ENCODE measurements at regions not wholly inside any gene's neighbourhood (a gene's known extent, or its start where the extent isn't known, plus 50 kb on each side); places are given as distances from the start of the nearest gene placed in this dataset.

DNA sequence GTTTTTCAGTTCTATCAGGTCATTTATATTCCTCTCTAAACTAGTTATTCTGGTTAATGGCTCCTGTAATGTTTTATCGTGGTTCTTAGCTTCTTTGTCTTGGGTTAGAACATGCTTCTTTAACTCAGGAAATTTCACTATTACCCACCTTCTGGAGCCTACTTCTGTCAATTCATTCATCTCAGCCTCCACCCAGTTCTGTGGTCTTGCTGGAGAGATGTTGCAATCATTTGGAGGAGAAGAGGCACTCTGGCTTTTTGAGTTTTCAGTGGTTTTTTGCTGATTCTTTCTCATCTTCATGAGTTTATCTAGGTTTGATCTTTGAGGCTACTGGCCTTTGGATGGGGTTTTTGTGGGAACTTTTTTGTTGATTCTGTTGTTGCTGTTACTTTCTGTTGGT, 213.0 kb downstream of the BRINP2 start:
- CTCF ChIA-PET, result no interaction called here
- POLR2A ChIA-PET, result no interaction called here
- TF ChIP-seq, protein P1, sequence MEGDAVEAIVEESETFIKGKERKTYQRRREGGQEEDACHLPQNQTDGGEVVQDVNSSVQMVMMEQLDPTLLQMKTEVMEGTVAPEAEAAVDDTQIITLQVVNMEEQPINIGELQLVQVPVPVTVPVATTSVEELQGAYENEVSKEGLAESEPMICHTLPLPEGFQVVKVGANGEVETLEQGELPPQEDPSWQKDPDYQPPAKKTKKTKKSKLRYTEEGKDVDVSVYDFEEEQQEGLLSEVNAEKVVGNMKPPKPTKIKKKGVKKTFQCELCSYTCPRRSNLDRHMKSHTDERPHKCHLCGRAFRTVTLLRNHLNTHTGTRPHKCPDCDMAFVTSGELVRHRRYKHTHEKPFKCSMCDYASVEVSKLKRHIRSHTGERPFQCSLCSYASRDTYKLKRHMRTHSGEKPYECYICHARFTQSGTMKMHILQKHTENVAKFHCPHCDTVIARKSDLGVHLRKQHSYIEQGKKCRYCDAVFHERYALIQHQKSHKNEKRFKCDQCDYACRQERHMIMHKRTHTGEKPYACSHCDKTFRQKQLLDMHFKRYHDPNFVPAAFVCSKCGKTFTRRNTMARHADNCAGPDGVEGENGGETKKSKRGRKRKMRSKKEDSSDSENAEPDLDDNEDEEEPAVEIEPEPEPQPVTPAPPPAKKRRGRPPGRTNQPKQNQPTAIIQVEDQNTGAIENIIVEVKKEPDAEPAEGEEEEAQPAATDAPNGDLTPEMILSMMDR (IDR thresholded peaks at IDR 0.05; ENCODE audit: control extremely low read depth, extremely low read depth, low read depth, missing control alignments), result no peak
- DNase-seq (ENCODE audit: extremely low spot score), result no peak

DNA sequence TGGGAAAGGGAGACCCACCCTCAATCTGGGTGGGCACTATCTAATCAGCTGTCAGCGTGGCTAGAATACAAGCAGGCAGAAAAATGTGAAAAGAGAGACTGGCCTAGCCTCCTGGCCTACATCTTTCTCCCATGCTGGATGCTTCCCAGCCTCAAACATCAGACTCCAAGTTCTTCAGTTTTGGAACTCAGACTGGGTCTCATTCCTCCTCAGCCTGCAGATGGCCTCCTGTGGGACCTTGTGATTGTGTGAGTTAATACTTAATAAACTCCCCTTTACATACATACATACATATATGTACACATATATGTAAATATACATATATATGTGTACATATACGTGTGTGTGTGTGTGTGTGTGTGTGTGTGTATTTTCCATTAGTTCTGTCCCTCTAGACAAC, 207.1 kb downstream of the BRINP2 start:
- CTCF ChIA-PET, result interaction anchor here (1.1 to 1.8 kb wide), 2 partner anchors 21 to 23 kb away, joined by 3 to 4 read pairs; no protein-coding TSS in a partner anchor
- no peak for DNase-seq (ENCODE audit: extremely low spot score)
- POLR2A ChIA-PET, result no interaction called here
- TF ChIP-seq, protein P1 (IDR thresholded peaks at IDR 0.05; ENCODE audit: control extremely low read depth, extremely low read depth, low read depth, missing control alignments), result no peak

DNA sequence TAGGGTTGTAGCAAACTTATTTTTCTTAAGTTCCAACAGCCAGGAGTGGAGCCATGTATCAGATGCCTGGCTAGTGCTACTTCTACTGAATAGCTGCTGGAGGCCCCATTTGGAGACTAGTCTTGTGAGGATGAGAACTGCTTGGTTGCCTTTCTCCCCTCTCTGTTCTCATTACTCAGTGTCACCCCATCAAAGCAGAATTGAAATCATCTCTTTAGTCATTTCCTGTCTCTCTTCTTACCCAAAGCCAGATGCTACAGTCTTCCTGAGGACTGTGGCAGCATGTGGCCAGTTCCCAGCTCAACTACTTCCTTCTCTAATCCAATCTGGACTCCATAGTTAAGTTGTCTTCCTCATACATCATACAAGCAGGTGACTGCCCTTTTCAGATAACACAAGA, 197.5 kb downstream of the BRINP2 start:
- no peak for DNase-seq (ENCODE audit: extremely low spot score)
- POLR2A ChIA-PET, result no interaction called here
- CTCF ChIA-PET, result interaction anchor here (0.9 to 3.7 kb wide), 3 partner anchors 13 to 34 kb away, joined by 3 to 26 read pairs (median 4); no protein-coding TSS in a partner anchor
- TF ChIP-seq, protein P1 (IDR thresholded peaks at IDR 0.05; ENCODE audit: control extremely low read depth, extremely low read depth, low read depth, missing control alignments), result no peak

DNA sequence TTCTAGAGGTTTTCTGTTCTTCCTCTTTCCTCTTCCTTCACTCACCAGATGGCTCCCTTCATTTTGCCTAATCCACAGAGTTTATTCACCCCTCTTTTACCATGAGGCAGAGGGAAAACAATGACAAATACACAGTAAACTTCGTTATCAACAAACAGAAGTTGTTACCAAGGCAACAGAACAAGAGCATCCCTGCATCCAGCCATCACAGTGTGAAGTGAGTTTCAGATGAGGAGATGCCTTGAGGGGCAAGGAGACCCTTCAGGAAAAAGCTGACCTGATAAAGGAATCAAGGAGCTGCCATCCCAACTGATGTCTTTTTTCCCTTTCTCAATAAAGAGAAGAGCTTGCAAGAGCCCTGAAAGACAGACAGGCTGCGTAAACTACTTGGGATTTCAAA, 195.3 kb downstream of the BRINP2 start:
- POLR2A ChIA-PET, result no interaction called here
- TF ChIP-seq, protein P1 (IDR thresholded peaks at IDR 0.05; ENCODE audit: control extremely low read depth, extremely low read depth, low read depth, missing control alignments), result no peak
- no peak for DNase-seq (ENCODE audit: extremely low spot score)
- CTCF ChIA-PET, result interaction anchor here (0.7 to 3.7 kb wide), 3 partner anchors 11 to 31 kb away, joined by 3 to 26 read pairs (median 4); no protein-coding TSS in a partner anchor

DNA sequence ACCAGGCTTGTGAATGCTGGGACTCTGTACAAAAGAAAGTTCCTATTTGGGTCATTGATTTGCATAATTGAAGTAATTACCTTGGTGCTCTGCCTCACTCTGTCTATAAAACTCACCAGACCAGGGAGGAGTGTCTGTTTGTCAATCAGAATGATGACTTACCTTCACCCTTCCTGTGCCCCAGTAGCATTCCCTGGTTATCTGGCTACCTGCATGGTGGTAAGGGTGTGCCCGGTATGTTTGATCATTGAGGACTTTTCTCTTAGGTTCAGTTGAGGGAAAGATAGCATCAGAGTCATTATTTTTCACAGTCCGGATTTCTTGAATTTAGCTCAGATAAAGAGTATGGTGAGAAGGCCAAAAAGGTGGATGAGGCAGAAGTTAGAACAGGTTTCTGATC, 190.0 kb downstream of the BRINP2 start:
- DNase-seq (ENCODE audit: extremely low spot score), result no peak
- ChIA-PET POLR2A (no interaction called here), CTCF (interaction anchor here (0.9 kb wide), 1 partner anchor 12 kb away, joined by 3 read pairs; no protein-coding TSS in a partner anchor)
- TF ChIP-seq, protein P1 (IDR thresholded peaks at IDR 0.05; ENCODE audit: control extremely low read depth, extremely low read depth, low read depth, missing control alignments), result no peak

DNA sequence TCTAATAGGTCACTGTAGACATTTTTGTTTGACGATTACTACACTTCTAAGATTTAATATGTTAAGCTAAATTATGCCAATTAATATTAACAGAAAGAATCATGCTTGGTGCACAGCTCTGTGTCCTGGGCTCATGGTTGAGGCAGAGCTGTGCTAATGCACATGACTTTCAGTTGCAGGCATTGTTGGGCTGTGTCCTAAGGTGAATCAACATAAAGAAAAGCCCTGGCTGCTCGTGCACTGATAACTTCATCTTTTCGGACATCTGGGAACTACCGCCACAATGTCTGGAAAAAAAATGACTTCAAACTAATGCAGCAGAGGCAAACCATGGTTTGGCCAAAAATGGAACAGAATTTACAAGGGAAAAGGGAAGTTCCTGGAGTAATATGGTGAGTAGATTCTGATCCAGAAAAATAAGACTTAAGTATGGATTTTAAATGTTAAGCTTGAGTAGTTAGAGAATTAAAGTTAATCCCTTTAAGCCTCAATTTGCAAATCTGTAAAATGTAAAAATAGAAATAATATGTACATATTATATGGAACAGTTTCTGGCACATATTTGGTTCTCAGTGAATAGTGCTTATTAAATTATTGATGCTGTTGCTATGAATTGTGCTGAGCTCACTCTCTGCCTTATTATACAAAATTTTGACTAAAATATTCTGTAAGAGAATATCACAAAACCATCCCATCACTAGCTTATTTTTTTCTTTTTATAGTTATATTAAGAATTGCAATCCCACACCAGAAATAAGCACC, 186.1 kb downstream of the BRINP2 start:
- TF ChIP-seq, protein P1 (IDR thresholded peaks at IDR 0.05; ENCODE audit: control extremely low read depth, extremely low read depth, low read depth, missing control alignments), result no peak
- DNase-seq (ENCODE audit: extremely low spot score), result no peak
- ChIA-PET POLR2A (no interaction called here), CTCF (interaction anchor here (1.1 to 5.0 kb wide), 7 partner anchors 8 to 100 kb away, joined by 3 to 26 read pairs (median 4); no protein-coding TSS in a partner anchor)
